Subcutaneous abdominal adipose tissue (tissue), 5 donors: ENCODE measurements at regions not wholly inside any gene's neighbourhood (a gene's known extent, or its start where the extent isn't known, plus 50 kb on each side); places are given as distances from the start of the nearest gene placed in this dataset.

Experiments used
- H3K27ac ChIP-seq: one replicate; pipeline ENCODE4 v1.7.0; 2013; ENCODE audit warnings: low read depth, mild to moderate bottlenecking, inconsistent platforms, low read length, moderate library complexity
- H3K27me3 ChIP-seq, 5 donors: one replicate each; pipeline ENCODE4 v1.7.0; 2013; ENCODE audit warnings: low read length in 5 of 5, inconsistent platforms in 1 of 5; ENCODE audit not compliant: control insufficient read depth in 5 of 5, insufficient read depth in 4 of 5
- H3K36me3 ChIP-seq, 5 donors: one replicate each; pipeline ENCODE4 v1.7.0; 2013; ENCODE audit warnings: low read length in 5 of 5; ENCODE audit not compliant: control insufficient read depth in 5 of 5, insufficient read depth in 5 of 5
- H3K4me1 ChIP-seq, 5 donors: one replicate each; pipeline ENCODE4 v1.7.0; 2013; ENCODE audit warnings: low read length in 5 of 5, mild to moderate bottlenecking in 3 of 5, moderate library complexity in 1 of 5; ENCODE audit not compliant: control insufficient read depth in 5 of 5, insufficient read depth in 5 of 5
- H3K4me3 ChIP-seq, 5 donors: one replicate each; pipeline ENCODE4 v1.7.0; 2013; ENCODE audit warnings: low read length in 5 of 5, low read depth in 1 of 5
- H3K9ac ChIP-seq, 5 donors: one replicate each; pipeline ENCODE4 v1.7.0; 2013; ENCODE audit warnings: low read length in 5 of 5, mild to moderate bottlenecking in 4 of 5, moderate library complexity in 3 of 5
- H3K9me3 ChIP-seq, 5 donors: one replicate each; pipeline ENCODE4 v1.7.0; 2013; ENCODE audit warnings: low read length in 5 of 5; ENCODE audit not compliant: control insufficient read depth in 5 of 5
- donor health status: healthy.
- donor health status: healthy.
- donor health status: healthy.
- donor health status: healthy.
- donor health status: healthy.

GRCh38 chr6:168925671-168926070 lies 328.0 kb downstream of the THBS2 start:
- H3K9ac ChIP-seq = no peak overlapping the region
- H3K4me1 ChIP-seq = no peaks in the 10 kb centered on the region
- no peaks in the 10 kb centered on the region for H3K36me3 ChIP-seq
- H3K9me3 ChIP-seq = peaks cover 0 to 3% (median 0%) of the 10 kb centered on the region in 5 donors
- peaks cover 0 to 5% (median 0%) of the 10 kb centered on the region in 5 donors for H3K27me3 ChIP-seq
- no peak overlapping the region for H3K4me3 ChIP-seq
- no peak overlapping the region for H3K27ac ChIP-seq

GRCh38 chr6:168923171-168923570 lies 330.5 kb downstream of the THBS2 start:
- Histone ChIP-seq H3K36me3 (no peaks in the 10 kb centered on the region), H3K27ac (no peak overlapping the region), H3K9ac (no peak overlapping the region), H3K9me3 (peaks cover 0 to 3% (median 0%) of the 10 kb centered on the region in 5 donors), H3K4me3 (no peak overlapping the region), H3K27me3 (peaks cover 0 to 5% (median 0%) of the 10 kb centered on the region in 5 donors), H3K4me1 (peaks cover 0 to 7% (median 0%) of the 10 kb centered on the region in 5 donors)

GRCh38 chr6:168922436-168922835 lies 331.2 kb downstream of the THBS2 start:
- peaks cover 0 to 5% (median 0%) of the 10 kb centered on the region in 5 donors for H3K27me3 ChIP-seq
- no peak overlapping the region for H3K27ac ChIP-seq
- H3K36me3 ChIP-seq = no peaks in the 10 kb centered on the region
- no peak overlapping the region for H3K9ac ChIP-seq
- H3K9me3 ChIP-seq = peaks cover 0 to 3% (median 0%) of the 10 kb centered on the region in 5 donors
- peaks cover 0 to 7% (median 0%) of the 10 kb centered on the region in 5 donors for H3K4me1 ChIP-seq
- no peak overlapping the region for H3K4me3 ChIP-seq

GRCh38 chr6:168920289-168920688 lies 333.4 kb downstream of the THBS2 start:
- H3K27me3 ChIP-seq = no peaks in the 10 kb centered on the region
- H3K36me3 ChIP-seq = no peaks in the 10 kb centered on the region
- no peak overlapping the region for H3K9ac ChIP-seq
- peaks cover 0 to 24% (median 10%) of the 10 kb centered on the region in 5 donors for H3K4me1 ChIP-seq
- H3K9me3 ChIP-seq = no peaks in the 10 kb centered on the region
- H3K27ac ChIP-seq = no peak overlapping the region
- no peak overlapping the region for H3K4me3 ChIP-seq

- Histone ChIP-seq H3K27ac (no peak overlapping the region), H3K9ac (no peak overlapping the region), H3K27me3 (no peaks in the 10 kb centered on the region), H3K4me1 (peaks cover 0 to 24% (median 10%) of the 10 kb centered on the region in 5 donors), H3K36me3 (no peaks in the 10 kb centered on the region), H3K4me3 (no peak overlapping the region), H3K9me3 (no peaks in the 10 kb centered on the region)
Observed at GRCh38 chr6:168919470-168920179, 334.0 kb downstream of the THBS2 start.

- H3K4me3 ChIP-seq = no peak overlapping the region
- peak overlapping the region; percentile 51 for H3K27ac ChIP-seq
- H3K9me3 ChIP-seq = no peaks in the 10 kb centered on the region
- no peaks in the 10 kb centered on the region for H3K27me3 ChIP-seq
- H3K9ac ChIP-seq = peak overlapping the region in 2 of 5 donors; percentile 13 to 58
- H3K36me3 ChIP-seq = no peaks in the 10 kb centered on the region
- peaks cover 0 to 24% (median 10%) of the 10 kb centered on the region in 5 donors for H3K4me1 ChIP-seq
Observed at GRCh38 chr6:168916576-168917211, 337.0 kb downstream of the THBS2 start.

GRCh38 chr6:168915855-168916254 lies 337.8 kb downstream of the THBS2 start:
- H3K9ac ChIP-seq = no peak overlapping the region

GRCh38 chr6:168915242-168915641 lies 338.4 kb downstream of the THBS2 start:
- Histone ChIP-seq H3K27me3 (no peaks in the 10 kb centered on the region), H3K27ac (no peak overlapping the region), H3K4me1 (peaks cover 0 to 20% (median 10%) of the 10 kb centered on the region in 5 donors), H3K9ac (no peak overlapping the region), H3K9me3 (no peaks in the 10 kb centered on the region), H3K36me3 (no peaks in the 10 kb centered on the region), H3K4me3 (no peak overlapping the region)

More at GRCh38 chr6:168915855-168916254, 337.8 kb downstream of the THBS2 start:
- Histone ChIP-seq H3K4me1 (peaks cover 0 to 24% (median 10%) of the 10 kb centered on the region in 5 donors), H3K36me3 (no peaks in the 10 kb centered on the region), H3K9me3 (no peaks in the 10 kb centered on the region), H3K4me3 (no peak overlapping the region), H3K27me3 (no peaks in the 10 kb centered on the region), H3K27ac (no peak overlapping the region)

GRCh38 chr6:168913866-168914469 lies 339.7 kb downstream of the THBS2 start:
- Histone ChIP-seq H3K4me3 (no peak overlapping the region), H3K9me3 (no peaks in the 10 kb centered on the region), H3K36me3 (no peaks in the 10 kb centered on the region), H3K4me1 (peaks cover 0 to 16% (median 10%) of the 10 kb centered on the region in 5 donors), H3K27me3 (no peaks in the 10 kb centered on the region), H3K27ac (no peak overlapping the region), H3K9ac (no peak overlapping the region)
